ENCODE measurements at regions not wholly inside any gene's neighbourhood (a gene's known extent, or its start where the extent isn't known, plus 50 kb on each side); places are given as distances from the start of the nearest gene placed in this dataset.

GRCh38 chr12:67208281-67209067 lies 60.7 kb upstream of the CAND1 start:
- no peak for DNase-seq (ENCODE audit: extremely low read depth in 1 of 2, low read depth in 1 of 2)

DNA sequence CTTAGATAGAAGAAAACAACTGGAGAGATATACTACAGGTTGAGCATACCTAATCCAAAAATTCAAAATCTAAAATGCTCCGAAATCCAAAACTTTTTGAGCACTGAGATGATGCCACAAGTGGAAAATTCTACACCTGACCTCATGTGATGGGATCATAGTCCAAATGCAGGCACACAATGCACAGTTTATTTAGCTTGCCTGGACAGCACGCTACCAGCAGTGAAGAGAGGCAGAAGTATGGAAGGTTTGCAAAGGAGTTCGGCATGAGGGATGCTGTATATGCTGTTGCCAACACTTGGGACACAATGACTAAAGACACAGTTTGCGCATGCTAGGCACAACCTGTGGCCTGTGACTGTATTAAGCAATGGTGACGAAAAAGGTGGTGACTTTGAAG lies 58.1 kb upstream of the CAND1 start:
- no peak for DNase-seq (ENCODE audit: extremely low read depth in 1 of 2, low read depth in 1 of 2)

DNA sequence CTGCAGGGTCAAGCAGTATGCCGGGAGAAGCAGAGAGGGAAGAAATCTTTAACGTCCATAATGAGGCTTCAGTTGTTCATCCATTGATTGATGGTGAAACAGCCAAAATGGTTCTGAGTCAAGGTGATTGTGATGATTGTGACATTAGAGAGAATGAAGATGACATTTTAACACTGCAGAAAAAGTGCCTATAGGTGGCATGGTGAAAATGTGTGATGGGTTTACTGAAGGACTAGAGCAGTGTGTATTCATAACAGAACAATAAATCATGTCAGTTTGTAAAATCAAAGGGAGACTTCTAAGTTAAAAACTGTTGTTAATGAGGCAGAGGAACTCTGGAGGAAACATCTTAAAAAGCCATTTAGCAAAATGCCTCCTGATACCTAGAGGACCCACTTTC lies 57.7 kb upstream of the CAND1 start:
- no peak for DNase-seq (ENCODE audit: extremely low read depth in 1 of 2, low read depth in 1 of 2)

DNA sequence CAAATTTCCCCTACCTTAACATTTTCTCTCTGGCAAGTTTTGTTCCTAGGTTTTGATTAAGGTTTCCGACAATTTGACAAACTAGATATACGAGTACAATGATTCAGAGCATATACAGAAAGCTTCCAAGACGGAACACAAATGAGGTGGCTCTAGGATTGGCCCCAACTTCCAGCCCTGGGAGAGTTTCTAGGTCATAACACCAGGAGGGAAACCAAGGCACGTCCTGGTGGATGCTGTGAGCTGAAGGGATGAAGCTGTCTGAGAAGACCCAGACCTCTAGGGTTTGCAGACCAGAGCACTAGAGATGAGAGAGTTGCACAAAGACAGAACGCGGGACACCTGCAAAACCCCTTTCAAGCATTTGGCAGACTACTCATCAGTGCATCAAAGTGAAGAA lies 51.5 kb upstream of the CAND1 start:
- DNase-seq (ENCODE audit: extremely low read depth in 1 of 2, low read depth in 1 of 2): no peak
